ENCODE measurements at regions not wholly inside any gene's neighbourhood (a gene's known extent, or its start where the extent isn't known, plus 50 kb on each side); places are given as distances from the start of the nearest gene placed in this dataset.
"Not testable (repeated sequence)": the region's sequence is repeated elsewhere in the genome, so short reads cannot be mapped to it uniquely, and the experiment has no call there.

DNA sequence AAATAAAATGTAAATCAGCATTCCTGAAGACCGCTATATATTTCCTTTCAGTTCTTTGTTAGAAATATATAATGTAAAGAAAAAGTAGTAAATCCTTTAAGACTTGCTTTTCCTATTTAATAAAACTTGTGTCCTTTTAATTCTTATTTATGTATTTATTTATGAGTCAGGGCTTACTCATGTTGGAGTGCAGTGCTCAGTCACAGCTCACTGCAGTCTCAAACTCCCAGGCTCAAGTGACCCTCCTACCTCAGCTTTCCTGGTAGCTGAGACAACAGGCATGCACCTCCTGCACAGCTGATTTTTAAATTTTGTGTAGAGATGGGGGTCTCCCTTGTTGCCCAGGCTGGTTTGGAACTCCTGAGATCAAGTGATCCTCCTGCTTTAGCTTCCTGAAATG lies 724.5 kb downstream of the ANKRD7 start:
- TF ChIP-seq, protein P1, sequence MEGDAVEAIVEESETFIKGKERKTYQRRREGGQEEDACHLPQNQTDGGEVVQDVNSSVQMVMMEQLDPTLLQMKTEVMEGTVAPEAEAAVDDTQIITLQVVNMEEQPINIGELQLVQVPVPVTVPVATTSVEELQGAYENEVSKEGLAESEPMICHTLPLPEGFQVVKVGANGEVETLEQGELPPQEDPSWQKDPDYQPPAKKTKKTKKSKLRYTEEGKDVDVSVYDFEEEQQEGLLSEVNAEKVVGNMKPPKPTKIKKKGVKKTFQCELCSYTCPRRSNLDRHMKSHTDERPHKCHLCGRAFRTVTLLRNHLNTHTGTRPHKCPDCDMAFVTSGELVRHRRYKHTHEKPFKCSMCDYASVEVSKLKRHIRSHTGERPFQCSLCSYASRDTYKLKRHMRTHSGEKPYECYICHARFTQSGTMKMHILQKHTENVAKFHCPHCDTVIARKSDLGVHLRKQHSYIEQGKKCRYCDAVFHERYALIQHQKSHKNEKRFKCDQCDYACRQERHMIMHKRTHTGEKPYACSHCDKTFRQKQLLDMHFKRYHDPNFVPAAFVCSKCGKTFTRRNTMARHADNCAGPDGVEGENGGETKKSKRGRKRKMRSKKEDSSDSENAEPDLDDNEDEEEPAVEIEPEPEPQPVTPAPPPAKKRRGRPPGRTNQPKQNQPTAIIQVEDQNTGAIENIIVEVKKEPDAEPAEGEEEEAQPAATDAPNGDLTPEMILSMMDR (IDR thresholded peaks at IDR 0.05; ENCODE audit: borderline replicate concordance, control extremely low read depth, extremely low read depth, insufficient read depth, missing control alignments) = no peak
- no peak for DNase-seq (ENCODE audit: low spot score)
- in situ Hi-C loops (cut with MboI; ENCODE audit: low sequenced_read_pairs, unreplicated experiment) = no loop called here

DNA sequence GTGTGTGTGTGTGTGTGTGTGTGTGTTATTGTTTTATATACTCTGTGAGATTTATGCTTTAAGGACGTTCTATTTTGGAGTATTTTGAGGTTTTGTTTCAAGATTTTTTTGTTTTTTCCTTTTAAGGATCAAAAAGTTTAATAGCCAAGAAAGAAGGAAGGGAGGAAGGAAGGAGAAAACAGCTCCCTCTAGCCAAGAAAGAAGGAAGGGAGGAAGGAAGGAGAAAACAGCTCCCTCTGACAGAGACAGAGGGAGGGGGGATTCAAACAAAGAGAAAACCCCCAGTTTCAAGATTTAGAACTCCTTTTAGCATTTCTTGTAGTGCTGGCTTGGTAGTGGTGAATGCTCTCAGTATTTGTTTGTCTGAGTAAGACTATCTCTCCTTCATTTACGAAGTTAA lies 731.8 kb downstream of the ANKRD7 start:
- DNase-seq (ENCODE audit: low spot score); in situ Hi-C loops (cut with MboI; ENCODE audit: low sequenced_read_pairs, unreplicated experiment): not testable (repeated sequence)

DNA sequence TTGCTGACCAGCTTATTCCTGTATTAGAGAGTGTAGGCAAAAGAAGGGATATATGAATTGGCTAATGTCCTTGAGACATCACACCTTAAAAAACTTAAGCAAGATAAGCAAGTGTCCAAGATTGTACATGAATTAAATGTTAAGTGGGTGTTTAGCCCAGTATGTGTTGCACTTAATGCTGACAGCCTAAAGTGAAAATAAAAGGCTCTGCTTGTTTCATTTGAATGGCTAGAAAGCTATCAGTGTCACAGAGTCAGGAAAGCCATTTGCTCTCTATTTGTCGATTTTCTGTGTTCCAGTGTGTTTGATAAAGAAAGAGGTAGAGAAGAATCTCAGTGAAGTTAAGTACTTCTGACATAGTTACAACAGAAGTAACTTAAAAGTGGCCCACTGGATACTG lies 744.9 kb downstream of the ANKRD7 start:
- in situ Hi-C loops (cut with MboI; ENCODE audit: low sequenced_read_pairs, unreplicated experiment) = no loop called here
- TF ChIP-seq, protein P1 (IDR thresholded peaks at IDR 0.05; ENCODE audit: borderline replicate concordance, control extremely low read depth, extremely low read depth, insufficient read depth, missing control alignments) = no peak
- no peak for DNase-seq (ENCODE audit: low spot score)

DNA sequence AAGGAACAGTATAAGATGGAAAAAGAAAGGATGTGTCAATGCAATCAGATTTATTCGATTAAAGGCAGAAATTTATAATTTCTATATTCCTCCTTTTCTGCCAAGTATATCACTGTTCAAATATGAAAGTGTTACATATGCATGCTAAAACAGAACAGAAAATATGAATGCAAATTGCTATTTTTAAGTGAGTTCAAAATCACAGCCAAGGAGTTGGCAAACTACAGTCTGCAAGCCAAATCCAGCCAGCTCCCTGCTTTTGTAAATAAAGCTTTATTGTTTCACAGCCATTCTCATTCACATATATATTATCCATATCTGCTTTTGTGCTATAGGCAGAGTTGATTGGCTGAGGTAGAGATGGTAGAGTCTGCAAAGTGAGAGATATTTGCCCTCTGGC lies 747.2 kb downstream of the ANKRD7 start:
- in situ Hi-C loops (cut with MboI; ENCODE audit: low sequenced_read_pairs, unreplicated experiment) = no loop called here
- TF ChIP-seq, protein P1 (IDR thresholded peaks at IDR 0.05; ENCODE audit: borderline replicate concordance, control extremely low read depth, extremely low read depth, insufficient read depth, missing control alignments) = no peak
- DNase-seq (ENCODE audit: low spot score) = no peak

DNA sequence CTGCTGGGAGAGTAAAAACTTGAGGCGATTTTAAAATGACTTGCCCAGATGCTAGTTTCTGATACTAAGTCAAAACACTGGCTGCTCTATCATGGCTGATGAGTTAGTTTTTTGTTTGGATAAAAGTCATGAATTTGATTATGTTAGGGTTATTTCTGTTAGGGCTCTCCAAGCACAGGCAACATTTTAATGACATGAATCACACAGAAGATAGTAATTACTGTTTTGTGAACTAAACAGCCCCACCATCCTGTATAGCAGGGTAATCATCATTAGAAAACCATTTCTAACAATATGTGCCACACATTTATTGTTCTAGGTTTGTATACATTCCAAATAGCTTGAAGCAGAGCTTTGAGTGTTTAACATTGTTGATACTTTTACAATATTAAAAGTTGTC lies 750.3 kb downstream of the ANKRD7 start:
- in situ Hi-C loops (cut with MboI; ENCODE audit: low sequenced_read_pairs, unreplicated experiment) = no loop called here
- DNase-seq (ENCODE audit: low spot score) = no peak
- TF ChIP-seq, protein P1 (IDR thresholded peaks at IDR 0.05; ENCODE audit: borderline replicate concordance, control extremely low read depth, extremely low read depth, insufficient read depth, missing control alignments) = no peak

DNA sequence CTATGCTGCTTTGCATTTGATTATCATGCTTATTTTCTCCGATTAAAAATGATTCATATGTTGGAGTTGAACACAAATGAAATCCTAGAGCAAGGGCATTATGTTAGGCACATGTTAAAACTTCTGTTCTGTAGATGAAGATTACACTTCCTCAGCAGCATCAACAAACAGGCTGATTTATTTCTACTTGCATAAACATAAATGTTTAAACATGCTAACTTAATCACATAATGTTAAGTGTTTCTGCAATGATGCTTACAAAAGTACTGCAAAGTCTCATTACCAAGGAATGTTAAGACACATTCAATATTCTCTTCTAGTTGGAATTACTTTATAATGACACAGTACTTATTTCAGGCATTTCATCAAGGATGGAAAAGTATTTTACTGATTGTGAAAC lies 770.8 kb downstream of the ANKRD7 start:
- TF ChIP-seq, protein P1 (IDR thresholded peaks at IDR 0.05; ENCODE audit: borderline replicate concordance, control extremely low read depth, extremely low read depth, insufficient read depth, missing control alignments) = no peak
- no peak for DNase-seq (ENCODE audit: low spot score)
- in situ Hi-C loops (cut with MboI; ENCODE audit: low sequenced_read_pairs, unreplicated experiment) = no loop called here

DNA sequence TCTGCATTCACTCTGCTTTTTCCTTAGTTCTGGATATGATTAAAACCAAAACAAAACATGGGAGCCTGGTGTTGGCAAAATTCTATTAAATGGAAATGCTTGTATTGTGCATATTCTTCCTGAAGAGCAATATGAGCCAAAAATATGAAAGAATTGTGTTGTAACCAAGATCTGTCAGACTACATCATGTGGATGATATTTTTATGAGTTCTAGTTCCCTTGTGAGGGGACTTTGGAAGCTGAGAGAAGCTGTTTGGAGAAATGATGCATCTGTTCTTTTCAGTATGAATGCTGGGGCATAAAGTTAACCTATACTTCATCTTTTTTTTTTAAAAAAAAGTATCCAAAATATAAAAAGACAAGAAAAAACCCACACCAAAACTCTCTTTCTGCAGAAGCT lies 782.7 kb downstream of the ANKRD7 start:
- in situ Hi-C loops (cut with MboI; ENCODE audit: low sequenced_read_pairs, unreplicated experiment) = no loop called here
- TF ChIP-seq, protein P1 (IDR thresholded peaks at IDR 0.05; ENCODE audit: borderline replicate concordance, control extremely low read depth, extremely low read depth, insufficient read depth, missing control alignments) = no peak
- no peak for DNase-seq (ENCODE audit: low spot score)

Measured in GM13976 (cell line).